SH-SY5Y (cell line): ENCODE measurements at regions not wholly inside any gene's neighbourhood (a gene's known extent, or its start where the extent isn't known, plus 50 kb on each side); places are given as distances from the start of the nearest gene placed in this dataset.

Experiments used
- GATA2 ChIP-seq: IDR thresholded peaks from 2 replicates; pipeline ENCODE4 v1.6.1; 2011; ENCODE audit warnings: mild to moderate bottlenecking, low read depth, low read length
- GATA3 ChIP-seq: IDR thresholded peaks from 2 replicates; pipeline ENCODE4 v1.6.1; 2011; ENCODE audit warnings: low read depth, mild to moderate bottlenecking, low read length, moderate library complexity

- no peak for TF ChIP-seq GATA2
- no peak for TF ChIP-seq GATA3
These were observed 1053.7 kb downstream of the VRK1 start for GRCh38 chr14:97850886-97851285.

DNA sequence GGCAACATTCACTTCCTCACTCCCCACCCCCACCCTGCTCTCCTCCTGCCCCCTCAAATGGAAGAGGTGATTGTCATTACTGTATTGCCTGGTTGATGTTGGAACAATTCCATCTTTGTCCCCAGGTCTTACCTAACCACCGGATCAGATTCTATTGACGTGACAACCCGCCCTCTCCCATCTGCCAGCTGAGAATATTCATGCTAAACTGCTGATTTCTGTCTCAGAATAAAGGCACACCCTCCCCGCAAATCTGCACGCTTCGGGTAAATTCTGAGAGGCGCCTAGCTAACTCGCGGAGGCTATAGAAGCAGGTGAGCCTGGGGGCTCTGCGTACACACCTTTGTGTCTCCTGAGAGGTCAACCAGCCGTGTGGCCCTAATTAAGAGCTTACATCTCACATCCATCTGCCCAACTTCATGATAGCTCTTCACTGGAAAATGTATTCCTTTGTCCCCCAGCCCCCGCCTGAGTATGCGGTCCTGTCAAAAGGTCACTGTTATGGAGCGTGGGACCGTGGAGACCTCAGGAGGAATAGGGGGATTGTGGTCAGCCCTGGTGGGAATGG lies 1054.3 kb downstream of the VRK1 start:
- TF ChIP-seq GATA3 (no peak), GATA2 (no peak)

DNA sequence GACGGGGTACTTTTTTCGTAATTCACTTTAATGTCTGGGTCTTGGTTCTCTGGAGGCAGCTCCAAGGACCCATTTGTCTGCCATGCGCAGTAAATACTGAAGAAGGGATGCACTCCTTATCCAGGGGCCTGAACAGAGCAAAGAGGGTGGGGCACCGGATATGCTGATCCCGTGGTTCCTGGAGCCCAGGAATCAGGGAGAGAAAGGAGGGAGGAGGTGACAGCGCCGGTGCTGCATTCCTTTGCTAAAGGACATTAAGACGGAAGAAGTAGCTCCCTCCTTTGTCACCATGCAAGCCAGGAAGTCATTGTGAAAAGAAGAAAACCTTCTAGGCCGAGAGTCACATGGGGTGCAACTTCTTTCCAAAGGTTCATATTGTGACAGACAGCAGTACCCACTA lies 1057.7 kb downstream of the VRK1 start:
- no peak for TF ChIP-seq GATA2
- no peak for TF ChIP-seq GATA3

DNA sequence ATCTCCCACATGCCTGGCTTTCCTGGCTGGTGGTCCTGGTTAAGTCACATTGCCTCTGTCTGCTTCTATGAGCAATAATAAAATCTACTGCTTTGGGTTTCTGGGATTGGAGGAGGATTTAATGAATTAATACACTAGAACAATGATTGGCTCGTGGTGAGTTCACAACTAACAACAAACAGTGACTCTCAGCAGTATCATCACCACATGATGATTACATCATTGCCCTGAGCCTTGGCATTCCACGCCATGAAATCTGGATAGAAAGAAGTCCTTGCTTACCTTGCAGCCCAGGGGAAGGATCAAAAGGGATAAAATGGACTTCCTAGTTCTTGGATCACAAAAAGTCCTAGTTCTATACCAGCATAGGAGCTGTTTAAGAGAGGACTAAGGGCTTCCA lies 1069.0 kb downstream of the VRK1 start:
- TF ChIP-seq GATA3 (no peak), GATA2 (no peak)

DNA sequence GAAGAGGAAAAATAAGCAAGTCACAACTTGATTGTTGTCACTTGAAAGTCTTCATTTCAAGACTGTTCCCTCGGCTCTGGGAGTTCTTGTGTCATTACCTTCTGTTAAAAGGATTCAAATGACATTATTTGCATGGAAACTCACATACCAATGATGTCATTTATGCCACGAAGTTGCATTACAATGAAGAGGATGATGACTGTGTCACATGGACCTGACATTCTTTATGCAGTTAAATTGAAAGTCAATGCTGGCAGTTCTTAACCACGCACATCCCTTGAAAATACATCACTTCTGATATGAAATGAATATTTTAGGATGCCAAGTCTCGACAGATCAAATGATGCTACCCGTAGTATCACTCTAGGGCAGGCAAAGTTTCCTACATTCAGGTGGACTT lies 1069.5 kb downstream of the VRK1 start:
- no peak for TF ChIP-seq GATA2
- no peak for TF ChIP-seq GATA3

DNA sequence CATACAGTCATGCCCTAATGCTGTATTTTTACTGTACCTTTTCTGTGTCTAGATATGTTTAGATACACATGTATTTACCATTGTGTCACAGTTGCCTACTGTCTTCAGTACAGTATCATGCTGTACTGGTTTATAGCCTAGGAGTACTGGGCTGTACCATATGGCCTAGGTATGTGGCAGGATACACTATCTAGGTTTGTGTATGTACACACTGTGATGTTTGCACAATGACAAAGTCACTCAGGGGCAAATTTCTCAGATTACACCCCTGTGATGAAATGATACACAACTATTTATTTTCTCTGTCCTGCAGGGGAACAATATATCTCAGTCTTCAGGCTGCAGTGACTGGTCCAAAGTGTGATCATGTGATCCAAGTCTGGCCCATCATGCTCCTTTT lies 1076.1 kb downstream of the VRK1 start:
- TF ChIP-seq GATA2: no peak
- no peak for TF ChIP-seq GATA3

DNA sequence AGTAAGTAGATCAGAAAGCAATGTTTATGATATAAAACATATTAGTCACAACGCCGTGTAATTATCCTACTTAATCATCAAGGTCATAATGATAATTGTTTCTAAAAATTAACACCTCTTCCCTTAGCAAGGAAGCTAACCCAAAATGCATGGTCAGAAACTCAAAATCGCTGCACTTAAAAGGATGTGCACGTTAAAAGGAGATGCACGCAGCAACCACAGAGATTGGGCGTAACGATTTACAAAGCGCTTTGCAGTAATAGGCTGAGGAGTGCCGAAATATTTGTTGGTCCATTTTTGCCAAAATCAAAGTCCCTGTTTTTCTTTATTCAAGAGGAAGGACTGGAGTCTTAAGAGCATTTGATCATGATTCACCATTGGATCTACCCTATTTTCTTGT lies 1077.2 kb downstream of the VRK1 start:
- TF ChIP-seq GATA3: no peak
- TF ChIP-seq GATA2: no peak

DNA sequence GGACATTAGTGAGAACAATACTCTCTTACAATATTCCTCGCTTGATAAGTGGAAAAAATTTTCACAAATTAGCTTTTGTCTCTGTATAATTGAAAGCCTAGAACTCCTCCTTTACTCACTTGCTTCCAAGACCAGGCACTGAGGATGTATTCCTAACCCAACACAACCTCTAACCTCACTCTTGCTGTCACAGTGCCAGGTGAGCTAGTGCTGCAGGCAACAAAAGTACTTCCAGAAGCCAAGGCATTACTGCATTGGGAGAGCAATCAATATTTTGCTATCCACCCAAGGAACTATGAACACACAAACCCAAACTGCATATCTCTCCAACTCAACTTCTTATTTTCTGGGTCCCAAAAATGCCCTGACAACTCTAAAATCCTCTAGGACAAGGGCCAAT lies 1081.0 kb downstream of the VRK1 start:
- TF ChIP-seq GATA3 (no peak), GATA2 (no peak)

DNA sequence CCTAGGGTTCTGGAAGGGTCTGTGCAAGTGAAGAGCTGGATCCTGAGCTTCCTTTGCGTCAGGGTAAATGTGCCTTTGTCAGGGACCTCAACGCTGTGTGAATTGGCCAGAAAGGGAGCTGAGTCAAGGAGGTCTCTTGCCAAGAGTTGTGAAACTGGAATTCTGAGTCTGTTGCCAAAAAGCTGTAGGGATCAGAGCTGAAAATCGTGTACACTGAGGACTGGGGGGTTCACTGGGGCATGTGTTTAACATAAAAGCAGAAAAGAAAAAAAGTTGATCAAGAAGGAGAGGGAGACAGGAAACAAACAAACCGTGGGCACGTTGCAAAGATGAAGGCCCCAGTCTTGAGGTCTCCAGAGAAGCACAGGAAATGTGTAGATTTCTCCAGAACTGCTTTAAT lies 1081.5 kb downstream of the VRK1 start:
- no peak for TF ChIP-seq GATA2
- no peak for TF ChIP-seq GATA3

- TF ChIP-seq GATA3: no peak
- no peak for TF ChIP-seq GATA2
These were observed 1090.5 kb downstream of the VRK1 start for GRCh38 chr14:97887690-97888089.

DNA sequence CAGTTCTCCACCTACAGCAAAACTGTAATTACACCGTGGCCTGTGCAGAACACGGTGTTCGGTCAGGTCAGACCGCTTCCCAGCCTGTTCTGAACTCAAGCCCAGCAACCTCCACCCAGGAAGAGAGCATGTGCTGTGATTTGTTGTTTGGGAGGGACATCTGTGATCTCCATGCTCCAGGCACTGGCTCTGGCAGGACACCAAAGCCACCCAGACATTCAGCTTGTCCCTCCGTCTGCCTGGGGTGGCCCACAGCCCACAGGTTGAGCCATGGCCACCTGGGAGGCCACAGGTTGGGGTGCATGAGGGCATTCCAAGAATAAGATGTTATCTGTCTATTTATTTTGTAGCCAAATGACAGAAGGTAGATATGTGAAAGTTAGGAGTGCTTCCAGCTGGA lies 1091.1 kb downstream of the VRK1 start:
- TF ChIP-seq GATA2: no peak
- TF ChIP-seq GATA3: no peak

DNA sequence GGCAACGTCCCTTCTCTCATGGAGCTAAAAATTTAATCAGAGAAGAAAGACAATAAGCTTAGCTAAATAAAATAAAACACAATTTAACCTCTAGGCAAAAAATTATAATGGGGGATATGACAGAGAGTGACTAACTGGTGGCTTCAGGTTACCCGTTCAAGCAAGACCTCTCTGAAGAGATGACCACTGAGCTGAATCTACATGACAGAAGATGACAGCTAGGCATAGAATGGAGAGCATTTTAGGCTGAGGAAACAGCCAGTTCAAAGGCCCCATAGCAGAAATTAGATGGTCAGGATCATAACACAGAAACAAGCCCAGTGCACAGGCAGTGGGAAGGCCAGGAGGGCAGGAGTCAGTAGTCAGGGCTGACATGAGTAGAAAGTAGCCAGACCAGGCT lies 1094.3 kb downstream of the VRK1 start:
- TF ChIP-seq GATA3: no peak
- TF ChIP-seq GATA2: no peak

GRCh38 chr14:97894552-97894951 lies 1097.4 kb downstream of the VRK1 start:
- TF ChIP-seq GATA3 (no peak), GATA2 (no peak)

GRCh38 chr14:97900196-97900854 lies 1103.1 kb downstream of the VRK1 start:
- TF ChIP-seq GATA2 (no peak), GATA3 (no peak)

DNA sequence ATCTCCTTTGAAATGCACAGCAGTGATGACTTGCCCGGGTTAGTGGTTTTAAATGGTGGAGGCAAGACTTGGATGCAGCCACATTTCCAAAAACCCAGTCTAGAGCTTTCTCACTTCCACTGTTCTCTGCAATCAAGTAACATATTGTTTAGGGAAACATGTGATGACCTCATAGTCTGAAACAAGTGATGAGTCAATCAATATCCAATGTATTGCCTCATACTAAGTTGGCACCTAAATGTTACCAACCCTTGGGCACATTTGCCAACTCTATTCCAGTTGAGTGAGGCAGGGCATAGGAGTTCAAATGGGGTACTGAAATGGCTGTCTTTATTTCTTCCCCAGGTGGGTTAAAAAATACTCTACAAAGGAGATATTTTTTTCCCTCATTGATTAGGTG lies 1105.4 kb downstream of the VRK1 start:
- TF ChIP-seq GATA3 (no peak), GATA2 (no peak)

- TF ChIP-seq GATA3: no peak
- TF ChIP-seq GATA2: no peak
These were observed 1106.6 kb downstream of the VRK1 start for GRCh38 chr14:97903821-97904220.
